ENCODE measurements at regions not wholly inside any gene's neighbourhood (a gene's known extent, or its start where the extent isn't known, plus 50 kb on each side); places are given as distances from the start of the nearest gene placed in this dataset.

GRCh38 chr11:119983816-119984215, 154.1 kb downstream of the TRIM29 start:
- TF ChIP-seq POLR2AphosphoS5 (IDR thresholded peaks at IDR 0.05; ENCODE audit: low read depth, low read length), result no peak
- no peak for TF ChIP-seq POLR2A (IDR thresholded peaks at IDR 0.05; ENCODE audit: low read depth, low read length)
- no peak for TF ChIP-seq TAF1 (IDR thresholded peaks at IDR 0.05; ENCODE audit: borderline replicate concordance, low read depth, low read length)
